Keratinocyte (primary cell): ENCODE measurements at regions not wholly inside any gene's neighbourhood (a gene's known extent, or its start where the extent isn't known, plus 50 kb on each side); places are given as distances from the start of the nearest gene placed in this dataset.

Experiments used
- EZH2 ChIP-seq: IDR thresholded peaks from one replicate; pipeline ENCODE4 v1.6.1; 2012; ENCODE audit warnings: inconsistent platforms, mild to moderate bottlenecking, low read length, moderate library complexity
- TF ChIP-seq, protein P1 (sequence below), 3 experiments: IDR thresholded peaks in 1 of 3; conservative IDR thresholded peaks in 1 of 3; optimal IDR thresholded peaks in 1 of 3; 2 replicates in 2 of 3; 3 replicates in 1 of 3; pipeline versions ENCODE3 to v1.5.1; 2011; ENCODE audit warnings: low read length in 3 of 3, mild to moderate bottlenecking in 3 of 3, moderate library complexity in 2 of 3, control low read depth in 1 of 3, inconsistent platforms in 1 of 3; ENCODE audit not compliant: insufficient read depth in 2 of 3; ENCODE audit errors: extremely low read depth in 1 of 3

DNA sequence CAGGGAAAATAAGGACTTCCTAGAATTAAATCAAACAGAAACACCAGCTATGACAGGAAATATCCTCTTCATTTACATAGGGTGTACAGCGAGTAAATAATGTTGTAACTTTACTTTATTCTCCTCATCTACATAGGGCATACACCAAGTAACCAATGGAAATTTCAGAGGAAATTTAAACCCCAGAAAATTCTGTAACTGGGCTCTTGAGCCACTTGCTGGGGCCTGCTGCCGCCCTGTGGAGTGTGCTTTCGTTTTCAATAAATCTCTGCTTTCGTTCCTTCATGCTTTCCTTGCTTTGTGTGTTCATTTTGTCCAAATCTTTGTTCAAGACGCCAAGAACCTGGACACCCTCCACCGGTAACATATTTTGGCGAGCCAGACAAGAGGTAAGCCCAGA, 990.4 kb upstream of the CADM2 start:
- TF ChIP-seq, protein P1, sequence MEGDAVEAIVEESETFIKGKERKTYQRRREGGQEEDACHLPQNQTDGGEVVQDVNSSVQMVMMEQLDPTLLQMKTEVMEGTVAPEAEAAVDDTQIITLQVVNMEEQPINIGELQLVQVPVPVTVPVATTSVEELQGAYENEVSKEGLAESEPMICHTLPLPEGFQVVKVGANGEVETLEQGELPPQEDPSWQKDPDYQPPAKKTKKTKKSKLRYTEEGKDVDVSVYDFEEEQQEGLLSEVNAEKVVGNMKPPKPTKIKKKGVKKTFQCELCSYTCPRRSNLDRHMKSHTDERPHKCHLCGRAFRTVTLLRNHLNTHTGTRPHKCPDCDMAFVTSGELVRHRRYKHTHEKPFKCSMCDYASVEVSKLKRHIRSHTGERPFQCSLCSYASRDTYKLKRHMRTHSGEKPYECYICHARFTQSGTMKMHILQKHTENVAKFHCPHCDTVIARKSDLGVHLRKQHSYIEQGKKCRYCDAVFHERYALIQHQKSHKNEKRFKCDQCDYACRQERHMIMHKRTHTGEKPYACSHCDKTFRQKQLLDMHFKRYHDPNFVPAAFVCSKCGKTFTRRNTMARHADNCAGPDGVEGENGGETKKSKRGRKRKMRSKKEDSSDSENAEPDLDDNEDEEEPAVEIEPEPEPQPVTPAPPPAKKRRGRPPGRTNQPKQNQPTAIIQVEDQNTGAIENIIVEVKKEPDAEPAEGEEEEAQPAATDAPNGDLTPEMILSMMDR (optimal IDR thresholded peaks at IDR 0.05 in 1 of 3, IDR thresholded peaks at IDR 0.05 in 1 of 3, conservative IDR thresholded peaks at IDR 0.05 in 1 of 3; ENCODE audit: extremely low read depth in 1 of 3, insufficient read depth in 2 of 3, low read length in 3 of 3): no peak
- no peak for TF ChIP-seq EZH2
